ENCODE measurements at regions not wholly inside any gene's neighbourhood (a gene's known extent, or its start where the extent isn't known, plus 50 kb on each side); places are given as distances from the start of the nearest gene placed in this dataset.

GRCh38 chr3:157844800-157845565, 261.2 kb downstream of the SHOX2 start:
- no peak overlapping the region for H3K4me2 ChIP-seq (ENCODE audit: low read length)
- H3F3A ChIP-seq (ENCODE audit: control insufficient read depth, insufficient read depth) = no peaks in the 10 kb centered on the region
- H3K4me3 ChIP-seq (ENCODE audit: low read length) = no peak overlapping the region
- no peaks in the 10 kb centered on the region for H3K9me2 ChIP-seq (replicated peaks; ENCODE audit: control insufficient read depth, low read length)
- no peaks in the 10 kb centered on the region for H3K36me3 ChIP-seq (ENCODE audit: control insufficient read depth, low read length)
- H3K27me3 ChIP-seq (ENCODE audit: control insufficient read depth, low read length) = peaks cover 8% of the 10 kb centered on the region
- TF ChIP-seq EZH2phosphoT487 (IDR thresholded peaks at IDR 0.05; ENCODE audit: borderline replicate concordance, low read length) = no peak
- TF ChIP-seq, protein P1, sequence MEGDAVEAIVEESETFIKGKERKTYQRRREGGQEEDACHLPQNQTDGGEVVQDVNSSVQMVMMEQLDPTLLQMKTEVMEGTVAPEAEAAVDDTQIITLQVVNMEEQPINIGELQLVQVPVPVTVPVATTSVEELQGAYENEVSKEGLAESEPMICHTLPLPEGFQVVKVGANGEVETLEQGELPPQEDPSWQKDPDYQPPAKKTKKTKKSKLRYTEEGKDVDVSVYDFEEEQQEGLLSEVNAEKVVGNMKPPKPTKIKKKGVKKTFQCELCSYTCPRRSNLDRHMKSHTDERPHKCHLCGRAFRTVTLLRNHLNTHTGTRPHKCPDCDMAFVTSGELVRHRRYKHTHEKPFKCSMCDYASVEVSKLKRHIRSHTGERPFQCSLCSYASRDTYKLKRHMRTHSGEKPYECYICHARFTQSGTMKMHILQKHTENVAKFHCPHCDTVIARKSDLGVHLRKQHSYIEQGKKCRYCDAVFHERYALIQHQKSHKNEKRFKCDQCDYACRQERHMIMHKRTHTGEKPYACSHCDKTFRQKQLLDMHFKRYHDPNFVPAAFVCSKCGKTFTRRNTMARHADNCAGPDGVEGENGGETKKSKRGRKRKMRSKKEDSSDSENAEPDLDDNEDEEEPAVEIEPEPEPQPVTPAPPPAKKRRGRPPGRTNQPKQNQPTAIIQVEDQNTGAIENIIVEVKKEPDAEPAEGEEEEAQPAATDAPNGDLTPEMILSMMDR (IDR thresholded peaks at IDR 0.05; ENCODE audit: low read depth, low read length, poor library complexity, severe bottlenecking) = no peak
- H3K79me2 ChIP-seq (ENCODE audit: control insufficient read depth, low read length) = no peaks in the 10 kb centered on the region
- no peaks in the 10 kb centered on the region for H3K9me3 ChIP-seq (ENCODE audit: control insufficient read depth, insufficient read depth, low read length)
- H3K27ac ChIP-seq (ENCODE audit: low read depth, low read length) = no peak overlapping the region
- H3K4me1 ChIP-seq (ENCODE audit: control insufficient read depth, low read length) = no peaks in the 10 kb centered on the region
- no peaks in the 10 kb centered on the region for H4K20me1 ChIP-seq (ENCODE audit: control insufficient read depth, insufficient read depth, low read depth, low read length)

- H3K27ac ChIP-seq (ENCODE audit: low read depth, low read length) = no peak overlapping the region
- H4K20me1 ChIP-seq (ENCODE audit: control insufficient read depth, insufficient read depth, low read depth, low read length) = no peaks in the 10 kb centered on the region
- H3K9me2 ChIP-seq (replicated peaks; ENCODE audit: control insufficient read depth, low read length) = no peaks in the 10 kb centered on the region
- H3K4me1 ChIP-seq (ENCODE audit: control insufficient read depth, low read length) = no peaks in the 10 kb centered on the region
- TF ChIP-seq, protein P1 (IDR thresholded peaks at IDR 0.05; ENCODE audit: low read depth, low read length, poor library complexity, severe bottlenecking) = no peak
- TF ChIP-seq EZH2phosphoT487 (IDR thresholded peaks at IDR 0.05; ENCODE audit: borderline replicate concordance, low read length) = no peak
- H3K4me2 ChIP-seq (ENCODE audit: low read length) = no peak overlapping the region
- H3F3A ChIP-seq (ENCODE audit: control insufficient read depth, insufficient read depth) = no peaks in the 10 kb centered on the region
- H3K4me3 ChIP-seq (ENCODE audit: low read length) = no peak overlapping the region
- H3K9me3 ChIP-seq (ENCODE audit: control insufficient read depth, insufficient read depth, low read length) = no peaks in the 10 kb centered on the region
- H3K79me2 ChIP-seq (ENCODE audit: control insufficient read depth, low read length) = no peaks in the 10 kb centered on the region
- peaks cover 8% of the 10 kb centered on the region for H3K27me3 ChIP-seq (ENCODE audit: control insufficient read depth, low read length)
- no peaks in the 10 kb centered on the region for H3K36me3 ChIP-seq (ENCODE audit: control insufficient read depth, low read length)
These were observed 262.0 kb downstream of the SHOX2 start for GRCh38 chr3:157844216-157844615.

GRCh38 chr3:157841029-157841428, 265.2 kb downstream of the SHOX2 start:
- Histone ChIP-seq H3K9me3 (ENCODE audit: control insufficient read depth, insufficient read depth, low read length) (no peaks in the 10 kb centered on the region), H3K9me2 (replicated peaks; ENCODE audit: control insufficient read depth, low read length) (no peaks in the 10 kb centered on the region), H3K27ac (ENCODE audit: low read depth, low read length) (no peak overlapping the region), H3K4me1 (ENCODE audit: control insufficient read depth, low read length) (no peaks in the 10 kb centered on the region), H3K27me3 (ENCODE audit: control insufficient read depth, low read length) (peaks cover 8% of the 10 kb centered on the region), H3K4me2 (ENCODE audit: low read length) (no peak overlapping the region), H3K79me2 (ENCODE audit: control insufficient read depth, low read length) (no peaks in the 10 kb centered on the region), H3K4me3 (ENCODE audit: low read length) (no peak overlapping the region), H3F3A (ENCODE audit: control insufficient read depth, insufficient read depth) (no peaks in the 10 kb centered on the region), H3K36me3 (ENCODE audit: control insufficient read depth, low read length) (no peaks in the 10 kb centered on the region), H4K20me1 (ENCODE audit: control insufficient read depth, insufficient read depth, low read depth, low read length) (no peaks in the 10 kb centered on the region)
- TF ChIP-seq EZH2phosphoT487 (IDR thresholded peaks at IDR 0.05; ENCODE audit: borderline replicate concordance, low read length) = no peak
- TF ChIP-seq, protein P1 (IDR thresholded peaks at IDR 0.05; ENCODE audit: low read depth, low read length, poor library complexity, severe bottlenecking) = no peak
